ENCODE measurements at regions not wholly inside any gene's neighbourhood (a gene's known extent, or its start where the extent isn't known, plus 50 kb on each side); places are given as distances from the start of the nearest gene placed in this dataset.

DNA sequence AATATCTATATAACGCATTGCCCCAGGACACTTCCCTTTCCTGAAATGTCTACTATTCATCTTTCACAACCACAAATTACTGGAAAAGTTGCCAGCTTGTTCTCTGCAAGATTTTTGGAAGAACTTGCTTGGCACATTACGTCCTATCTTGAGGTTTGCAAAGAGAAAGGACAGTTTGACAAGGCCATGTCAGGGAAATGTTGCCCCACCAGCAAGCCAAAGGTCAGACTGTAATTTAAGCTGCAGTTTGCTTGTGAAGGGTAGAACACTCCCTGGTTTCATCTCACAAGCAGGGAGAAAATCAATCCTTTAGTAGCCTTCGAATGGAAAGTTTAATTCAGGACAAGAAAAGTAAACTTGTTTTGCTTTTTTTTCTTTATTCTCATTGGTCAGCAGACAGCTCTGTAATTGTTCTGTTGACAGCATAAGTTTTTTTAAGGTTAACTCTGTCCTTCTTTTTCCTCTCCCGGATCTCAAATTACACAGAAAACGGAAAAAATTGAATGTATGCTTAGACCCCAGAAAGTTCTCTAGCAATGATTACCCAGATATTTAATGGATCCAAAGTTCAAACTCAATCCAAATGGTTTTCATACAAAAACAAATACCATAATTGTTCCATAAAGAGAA is 541.8 kb upstream of the NRSN1 start:
- Histone ChIP-seq H3K36me3 (ENCODE audit: control insufficient read depth in 1 of 2, insufficient read depth in 2 of 2, low read depth in 1 of 2, low read length in 2 of 2) (no peaks in the 10 kb centered on the region), H4K8ac (ENCODE audit: low read length) (no peak overlapping the region), H3K4me3 (ENCODE audit: insufficient read depth in 1 of 2, low read depth in 1 of 2, low read length in 2 of 2) (no peak overlapping the region), H3K27me3 (ENCODE audit: control insufficient read depth in 1 of 2, insufficient read depth in 1 of 2, low read length in 2 of 2) (no peaks in the 10 kb centered on the region), H3K23ac (ENCODE audit: low read length in 2 of 2) (no peak overlapping the region), H2AFZ (ENCODE audit: low read depth, low read length) (no peak overlapping the region), H2BK15ac (ENCODE audit: low read depth, poor library complexity, severe bottlenecking) (no peak overlapping the region), H3K27ac (ENCODE audit: low read length, poor library complexity, severe bottlenecking) (no peak overlapping the region), H2BK5ac (ENCODE audit: low read depth, low read length, poor library complexity, severe bottlenecking) (no peak overlapping the region), H3K9me3 (ENCODE audit: control insufficient read depth, low read length) (no peaks in the 10 kb centered on the region), H3K9ac (ENCODE audit: low read length) (no peak overlapping the region), H2BK120ac (ENCODE audit: low read depth, low read length) (no peak overlapping the region), H3K4me2 (ENCODE audit: low read length, poor library complexity, severe bottlenecking) (no peak overlapping the region), H2BK12ac (ENCODE audit: low read length in 2 of 2) (no peak overlapping the region), H3K18ac (ENCODE audit: low read depth in 1 of 2, low read length in 2 of 2) (no peak overlapping the region), H3K4ac (ENCODE audit: low read depth in 1 of 2, low read length in 2 of 2) (no peak overlapping the region), H3K79me1 (replicated peaks; ENCODE audit: low read length, poor library complexity, severe bottlenecking) (no peaks in the 10 kb centered on the region), H4K91ac (ENCODE audit: low read length) (no peak overlapping the region), H3K14ac (ENCODE audit: low read length in 2 of 2) (no peak overlapping the region), H2AK5ac (ENCODE audit: low read length, severe bottlenecking) (no peak overlapping the region), H3K4me1 (ENCODE audit: control insufficient read depth, insufficient read depth, low read depth, low read length) (no peaks in the 10 kb centered on the region)
- DNase-seq: no peak
- WGBS: 88% methylated on average over 4 of the region's 5 CpGs

DNA sequence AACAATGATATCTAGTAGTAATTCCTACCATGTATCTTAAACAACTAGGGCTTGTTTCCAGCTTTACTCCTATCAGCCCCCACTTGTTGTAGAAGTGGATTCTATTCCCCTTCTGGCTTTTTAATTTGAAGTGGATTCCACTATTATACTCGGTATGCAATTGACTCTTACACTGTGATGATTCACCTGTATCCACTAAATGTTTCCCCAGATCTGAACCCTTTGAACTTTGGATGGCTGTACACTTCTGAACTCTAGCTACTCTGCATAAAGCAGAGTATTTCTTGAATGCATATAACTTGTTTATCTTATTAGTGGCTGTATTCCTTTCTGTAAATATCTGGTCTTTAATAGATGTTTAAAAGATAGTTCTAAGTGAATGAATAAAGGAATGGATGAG is 538.4 kb upstream of the NRSN1 start:
- Histone ChIP-seq H2BK5ac (ENCODE audit: low read depth, low read length, poor library complexity, severe bottlenecking) (no peak overlapping the region), H4K91ac (ENCODE audit: low read length) (no peak overlapping the region), H3K27me3 (ENCODE audit: control insufficient read depth in 1 of 2, insufficient read depth in 1 of 2, low read length in 2 of 2) (no peaks in the 10 kb centered on the region), H3K4me2 (ENCODE audit: low read length, poor library complexity, severe bottlenecking) (no peak overlapping the region), H3K18ac (ENCODE audit: low read depth in 1 of 2, low read length in 2 of 2) (no peak overlapping the region), H4K8ac (ENCODE audit: low read length) (no peak overlapping the region), H2AFZ (ENCODE audit: low read depth, low read length) (no peak overlapping the region), H3K9me3 (ENCODE audit: control insufficient read depth, low read length) (no peaks in the 10 kb centered on the region), H2AK5ac (ENCODE audit: low read length, severe bottlenecking) (no peak overlapping the region), H3K9ac (ENCODE audit: low read length) (no peak overlapping the region), H2BK120ac (ENCODE audit: low read depth, low read length) (no peak overlapping the region), H3K27ac (ENCODE audit: low read length, poor library complexity, severe bottlenecking) (no peak overlapping the region), H3K36me3 (ENCODE audit: control insufficient read depth in 1 of 2, insufficient read depth in 2 of 2, low read depth in 1 of 2, low read length in 2 of 2) (no peaks in the 10 kb centered on the region), H3K4me3 (ENCODE audit: insufficient read depth in 1 of 2, low read depth in 1 of 2, low read length in 2 of 2) (no peak overlapping the region), H3K79me1 (replicated peaks; ENCODE audit: low read length, poor library complexity, severe bottlenecking) (no peaks in the 10 kb centered on the region), H3K23ac (ENCODE audit: low read length in 2 of 2) (no peak overlapping the region), H2BK12ac (ENCODE audit: low read length in 2 of 2) (no peak overlapping the region), H3K4me1 (ENCODE audit: control insufficient read depth, insufficient read depth, low read depth, low read length) (no peaks in the 10 kb centered on the region), H3K14ac (ENCODE audit: low read length in 2 of 2) (no peak overlapping the region), H2BK15ac (ENCODE audit: low read depth, poor library complexity, severe bottlenecking) (no peak overlapping the region), H3K4ac (ENCODE audit: low read depth in 1 of 2, low read length in 2 of 2) (no peak overlapping the region)
- no peak for DNase-seq
- no CpG with 5 or more reads among the region's 1 CpG for WGBS

DNA sequence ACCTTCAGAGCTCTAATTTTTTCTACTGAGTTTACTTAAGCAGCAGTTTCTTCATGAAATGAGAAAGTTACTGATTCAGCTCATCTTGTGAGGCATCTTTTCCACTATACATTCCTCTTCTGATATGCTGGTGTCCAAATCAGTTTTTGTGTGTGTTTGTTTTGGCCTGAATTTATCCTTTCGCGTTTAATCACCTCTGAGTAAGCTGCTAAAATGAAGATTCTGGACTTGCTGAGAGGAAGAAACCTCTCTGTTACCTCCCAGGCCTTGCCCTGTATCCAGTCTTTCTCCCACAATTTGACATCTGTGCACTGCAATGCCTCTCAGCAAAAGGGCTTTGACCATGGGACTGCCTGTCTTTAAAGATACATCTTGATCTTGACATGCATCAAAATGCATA is 536.2 kb upstream of the NRSN1 start:
- no peak for DNase-seq
- Histone ChIP-seq H3K79me1 (replicated peaks; ENCODE audit: low read length, poor library complexity, severe bottlenecking) (no peaks in the 10 kb centered on the region), H3K27ac (ENCODE audit: low read length, poor library complexity, severe bottlenecking) (no peak overlapping the region), H3K27me3 (ENCODE audit: control insufficient read depth in 1 of 2, insufficient read depth in 1 of 2, low read length in 2 of 2) (no peaks in the 10 kb centered on the region), H3K4me2 (ENCODE audit: low read length, poor library complexity, severe bottlenecking) (no peak overlapping the region), H3K4ac (ENCODE audit: low read depth in 1 of 2, low read length in 2 of 2) (no peak overlapping the region), H4K91ac (ENCODE audit: low read length) (no peak overlapping the region), H2BK5ac (ENCODE audit: low read depth, low read length, poor library complexity, severe bottlenecking) (no peak overlapping the region), H2BK15ac (ENCODE audit: low read depth, poor library complexity, severe bottlenecking) (no peak overlapping the region), H3K9ac (ENCODE audit: low read length) (no peak overlapping the region), H2AK5ac (ENCODE audit: low read length, severe bottlenecking) (no peak overlapping the region), H3K23ac (ENCODE audit: low read length in 2 of 2) (no peak overlapping the region), H2AFZ (ENCODE audit: low read depth, low read length) (no peak overlapping the region), H3K9me3 (ENCODE audit: control insufficient read depth, low read length) (no peaks in the 10 kb centered on the region), H3K4me3 (ENCODE audit: insufficient read depth in 1 of 2, low read depth in 1 of 2, low read length in 2 of 2) (no peak overlapping the region), H3K4me1 (ENCODE audit: control insufficient read depth, insufficient read depth, low read depth, low read length) (no peaks in the 10 kb centered on the region), H3K18ac (ENCODE audit: low read depth in 1 of 2, low read length in 2 of 2) (no peak overlapping the region), H2BK12ac (ENCODE audit: low read length in 2 of 2) (no peak overlapping the region), H3K14ac (ENCODE audit: low read length in 2 of 2) (no peak overlapping the region), H4K8ac (ENCODE audit: low read length) (no peak overlapping the region), H2BK120ac (ENCODE audit: low read depth, low read length) (no peak overlapping the region), H3K36me3 (ENCODE audit: control insufficient read depth in 1 of 2, insufficient read depth in 2 of 2, low read depth in 1 of 2, low read length in 2 of 2) (no peaks in the 10 kb centered on the region)
- WGBS: 100% methylated on average over 2 of the region's 2 CpGs

DNA sequence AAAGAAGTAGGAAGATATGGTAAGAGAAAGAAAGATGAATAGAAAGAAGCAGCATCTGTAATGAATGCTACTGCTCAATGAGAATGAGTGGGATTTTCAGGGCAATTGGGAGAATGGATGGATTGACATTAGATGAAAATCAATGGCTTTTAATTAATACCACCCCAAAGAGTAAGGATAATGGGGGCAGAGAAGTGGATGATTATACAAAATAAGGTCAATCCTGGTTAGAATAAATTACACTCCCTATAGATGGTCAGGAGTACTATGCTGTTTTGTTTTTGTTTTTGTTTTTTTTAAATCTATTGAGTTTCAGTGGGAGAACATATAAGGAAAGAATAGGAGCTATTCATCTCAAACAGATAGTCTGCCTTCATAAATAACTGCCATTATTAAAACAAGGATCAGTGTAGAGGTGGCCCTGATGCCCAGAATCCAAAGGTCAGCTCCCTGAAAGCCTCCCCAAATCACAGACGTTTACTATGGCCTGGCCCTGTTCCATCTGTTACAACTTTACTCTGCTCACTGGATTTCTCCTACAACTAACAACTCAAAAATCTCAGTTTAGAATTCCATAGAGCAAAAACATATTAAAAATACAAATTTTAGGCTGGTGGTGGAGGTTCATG is 535.4 kb upstream of the NRSN1 start:
- Histone ChIP-seq H4K8ac (ENCODE audit: low read length) (no peak overlapping the region), H2AK5ac (ENCODE audit: low read length, severe bottlenecking) (no peak overlapping the region), H3K4me3 (ENCODE audit: insufficient read depth in 1 of 2, low read depth in 1 of 2, low read length in 2 of 2) (no peak overlapping the region), H3K27me3 (ENCODE audit: control insufficient read depth in 1 of 2, insufficient read depth in 1 of 2, low read length in 2 of 2) (no peaks in the 10 kb centered on the region), H3K18ac (ENCODE audit: low read depth in 1 of 2, low read length in 2 of 2) (no peak overlapping the region), H2AFZ (ENCODE audit: low read depth, low read length) (no peak overlapping the region), H3K4ac (ENCODE audit: low read depth in 1 of 2, low read length in 2 of 2) (no peak overlapping the region), H3K36me3 (ENCODE audit: control insufficient read depth in 1 of 2, insufficient read depth in 2 of 2, low read depth in 1 of 2, low read length in 2 of 2) (no peaks in the 10 kb centered on the region), H3K4me2 (ENCODE audit: low read length, poor library complexity, severe bottlenecking) (no peak overlapping the region), H3K9ac (ENCODE audit: low read length) (no peak overlapping the region), H3K23ac (ENCODE audit: low read length in 2 of 2) (no peak overlapping the region), H2BK15ac (ENCODE audit: low read depth, poor library complexity, severe bottlenecking) (no peak overlapping the region), H3K9me3 (ENCODE audit: control insufficient read depth, low read length) (no peaks in the 10 kb centered on the region), H2BK12ac (ENCODE audit: low read length in 2 of 2) (no peak overlapping the region), H3K27ac (ENCODE audit: low read length, poor library complexity, severe bottlenecking) (no peak overlapping the region), H2BK5ac (ENCODE audit: low read depth, low read length, poor library complexity, severe bottlenecking) (no peak overlapping the region), H3K4me1 (ENCODE audit: control insufficient read depth, insufficient read depth, low read depth, low read length) (no peaks in the 10 kb centered on the region), H2BK120ac (ENCODE audit: low read depth, low read length) (no peak overlapping the region), H3K14ac (ENCODE audit: low read length in 2 of 2) (no peak overlapping the region), H4K91ac (ENCODE audit: low read length) (no peak overlapping the region), H3K79me1 (replicated peaks; ENCODE audit: low read length, poor library complexity, severe bottlenecking) (no peaks in the 10 kb centered on the region)
- no peak for DNase-seq
- WGBS: 53% methylated on average over 1 of the region's 1 CpG
